Stimulated activated naive CD8-positive, alpha-beta T cell treated with anti-CD3 and anti-CD28 coated beads, Interleukin-15, amount 100 ng/mL, for 72 hours (primary cell): ENCODE measurements at regions not wholly inside any gene's neighbourhood (a gene's known extent, or its start where the extent isn't known, plus 50 kb on each side); places are given as distances from the start of the nearest gene placed in this dataset.

Experiments
- ATAC-seq: fragments of 150-1000 bp; cut with Tn5 transposase; 2 replicates; pipeline ENCODE4 v1.10.0; 2021; ENCODE audit warnings: mild to moderate bottlenecking, moderate library complexity
- DNase-seq, 2 donors: peaks; one replicate each; pipeline ENCODE4 v3.0.0; 2021 to 2022
- H3K27ac Mint-ChIP-seq, 2 donors: one replicate each; pipeline ENCODE4 v1.8.0; 2022; ENCODE audit warnings: mild to moderate bottlenecking in 2 of 2, mixed read lengths in 2 of 2, moderate library complexity in 2 of 2
- H3K27me3 Mint-ChIP-seq: one replicate; pipeline ENCODE4 v1.8.0; 2022; ENCODE audit warnings: mixed read lengths
- H3K4me1 Mint-ChIP-seq: one replicate; pipeline ENCODE4 v1.8.0; 2022; ENCODE audit warnings: mild to moderate bottlenecking, mixed read lengths
- H3K4me3 Mint-ChIP-seq, 2 donors: one replicate each; pipeline ENCODE4 v1.8.0; 2022; ENCODE audit warnings: mild to moderate bottlenecking in 2 of 2, mixed read lengths in 2 of 2, moderate library complexity in 1 of 2
- H3K9me3 Mint-ChIP-seq, 2 donors: one replicate each; pipeline ENCODE4 v1.8.0; 2022; ENCODE audit warnings: mixed read lengths in 2 of 2

- DNase-seq = no peak
- Mint-ChIP-seq H3K27ac (no peak overlapping the region), H3K9me3 (peaks cover 12 to 36% of the 10 kb centered on the region in 2 donors), H3K27me3 (peaks cover 70% of the 10 kb centered on the region), H3K4me3 (no peak overlapping the region), H3K4me1 (peaks cover 10% of the 10 kb centered on the region)
- no peak for ATAC-seq
These were observed 146.0 kb upstream of the SMAD3 start for GRCh38 chr15:66919421-66919820.

GRCh38 chr15:66921319-66921915 is 144.0 kb upstream of the SMAD3 start:
- H3K27ac Mint-ChIP-seq = no peak overlapping the region
- H3K4me1 Mint-ChIP-seq = peaks cover 10% of the 10 kb centered on the region
- H3K4me3 Mint-ChIP-seq = no peak overlapping the region
- DNase-seq (no peak), ATAC-seq (no peak)
- peaks cover 11 to 36% of the 10 kb centered on the region in 2 donors for H3K9me3 Mint-ChIP-seq
- peaks cover 58% of the 10 kb centered on the region for H3K27me3 Mint-ChIP-seq

- Mint-ChIP-seq H3K4me3 (no peak overlapping the region), H3K4me1 (peaks cover 10% of the 10 kb centered on the region), H3K27me3 (peaks cover 50% of the 10 kb centered on the region), H3K27ac (no peak overlapping the region), H3K9me3 (peaks cover under 1 to 24% of the 10 kb centered on the region in 2 donors)
- DNase-seq (no peak), ATAC-seq (no peak)
These were observed 142.8 kb upstream of the SMAD3 start for GRCh38 chr15:66922608-66923007.

- Mint-ChIP-seq H3K4me3 (no peak overlapping the region), H3K27me3 (peaks cover 54% of the 10 kb centered on the region), H3K9me3 (peaks cover 0 to 17% of the 10 kb centered on the region in 2 donors), H3K27ac (peak overlapping the region in 1 of 2 donors; percentile 30), H3K4me1 (peaks cover 10% of the 10 kb centered on the region)
- peak; percentile 77 for ATAC-seq
- DNase-seq = peak; percentile 22 to 34
These were observed 141.9 kb upstream of the SMAD3 start for GRCh38 chr15:66923438-66923881.

GRCh38 chr15:66924889-66925288 is 140.5 kb upstream of the SMAD3 start:
- H3K27ac Mint-ChIP-seq = no peak overlapping the region
- peaks cover 0 to 17% of the 10 kb centered on the region in 2 donors for H3K9me3 Mint-ChIP-seq

GRCh38 chr15:66925721-66926120 is 139.7 kb upstream of the SMAD3 start:
- Mint-ChIP-seq H3K27me3 (peaks cover 48% of the 10 kb centered on the region), H3K4me1 (peaks cover 10% of the 10 kb centered on the region), H3K9me3 (peaks cover 0 to 17% of the 10 kb centered on the region in 2 donors), H3K27ac (no peak overlapping the region), H3K4me3 (no peak overlapping the region)
- DNase-seq (no peak), ATAC-seq (no peak)

More at GRCh38 chr15:66924889-66925288, 140.5 kb upstream of the SMAD3 start:
- Mint-ChIP-seq H3K4me3 (no peak overlapping the region), H3K4me1 (peaks cover 10% of the 10 kb centered on the region), H3K27me3 (peaks cover 51% of the 10 kb centered on the region)
- ATAC-seq (no peak), DNase-seq (no peak)

- Mint-ChIP-seq H3K4me3 (no peak overlapping the region), H3K27ac (no peak overlapping the region), H3K9me3 (peaks cover 0 to 13% of the 10 kb centered on the region in 2 donors), H3K27me3 (peaks cover 37% of the 10 kb centered on the region), H3K4me1 (peaks cover 10% of the 10 kb centered on the region)
- no peak for DNase-seq
- no peak for ATAC-seq
These were observed 138.0 kb upstream of the SMAD3 start for GRCh38 chr15:66927201-66928077.

GRCh38 chr15:66928101-66928500 is 137.3 kb upstream of the SMAD3 start:
- Mint-ChIP-seq H3K4me1 (peaks cover 7% of the 10 kb centered on the region), H3K27ac (no peak overlapping the region), H3K4me3 (no peak overlapping the region), H3K27me3 (peaks cover 30% of the 10 kb centered on the region), H3K9me3 (peaks cover 6 to 13% of the 10 kb centered on the region in 2 donors)
- no peak for ATAC-seq
- DNase-seq = no peak

- ATAC-seq (no peak), DNase-seq (no peak)
- peaks cover under 1% of the 10 kb centered on the region for H3K4me1 Mint-ChIP-seq
- H3K27me3 Mint-ChIP-seq = peaks cover 23% of the 10 kb centered on the region
- H3K9me3 Mint-ChIP-seq = peaks cover 6 to 9% of the 10 kb centered on the region in 2 donors
- H3K4me3 Mint-ChIP-seq = no peak overlapping the region
- H3K27ac Mint-ChIP-seq = no peak overlapping the region
These were observed 136.6 kb upstream of the SMAD3 start for GRCh38 chr15:66928784-66929183.

GRCh38 chr15:66929843-66930402 is 135.5 kb upstream of the SMAD3 start:
- no peak for DNase-seq
- no peak overlapping the region for H3K4me3 Mint-ChIP-seq
- no peak for ATAC-seq
- H3K27me3 Mint-ChIP-seq = peaks cover 12% of the 10 kb centered on the region
- H3K27ac Mint-ChIP-seq = no peak overlapping the region
- no peaks in the 10 kb centered on the region for H3K4me1 Mint-ChIP-seq
- peaks cover 11 to 19% of the 10 kb centered on the region in 2 donors for H3K9me3 Mint-ChIP-seq

- DNase-seq (no peak), ATAC-seq (no peak)
- Mint-ChIP-seq H3K27ac (no peak overlapping the region), H3K27me3 (peaks cover 25% of the 10 kb centered on the region), H3K4me3 (no peak overlapping the region), H3K9me3 (peaks cover 15 to 27% of the 10 kb centered on the region in 2 donors), H3K4me1 (peaks cover 5% of the 10 kb centered on the region)
These were observed 133.4 kb upstream of the SMAD3 start for GRCh38 chr15:66931768-66932633.

GRCh38 chr15:66932634-66933024 is 132.8 kb upstream of the SMAD3 start:
- ATAC-seq = no peak

GRCh38 chr15:66933932-66934867 is 131.2 kb upstream of the SMAD3 start:
- no peak for ATAC-seq
- no peak overlapping the region for H3K4me3 Mint-ChIP-seq
- H3K9me3 Mint-ChIP-seq = peaks cover 15 to 34% of the 10 kb centered on the region in 2 donors
- H3K4me1 Mint-ChIP-seq = peaks cover 11% of the 10 kb centered on the region
- DNase-seq = no peak
- H3K27ac Mint-ChIP-seq = no peak overlapping the region
- peaks cover 18% of the 10 kb centered on the region for H3K27me3 Mint-ChIP-seq

More at GRCh38 chr15:66932634-66933024, 132.8 kb upstream of the SMAD3 start:
- DNase-seq = no peak
- H3K27ac Mint-ChIP-seq = no peak overlapping the region
- H3K9me3 Mint-ChIP-seq = peaks cover 15 to 28% of the 10 kb centered on the region in 2 donors
- H3K4me1 Mint-ChIP-seq = peaks cover 5% of the 10 kb centered on the region
- H3K4me3 Mint-ChIP-seq = no peak overlapping the region
- H3K27me3 Mint-ChIP-seq = peaks cover 27% of the 10 kb centered on the region

GRCh38 chr15:66934868-66935520 is 130.4 kb upstream of the SMAD3 start:
- H3K9me3 Mint-ChIP-seq = peaks cover 15 to 34% of the 10 kb centered on the region in 2 donors
- DNase-seq (no peak), ATAC-seq (no peak)
- H3K27ac Mint-ChIP-seq = no peak overlapping the region
- peaks cover 26% of the 10 kb centered on the region for H3K27me3 Mint-ChIP-seq
- peaks cover 19% of the 10 kb centered on the region for H3K4me1 Mint-ChIP-seq
- no peak overlapping the region for H3K4me3 Mint-ChIP-seq
